BJ (cell line): ENCODE measurements at regions not wholly inside any gene's neighbourhood (a gene's known extent, or its start where the extent isn't known, plus 50 kb on each side); places are given as distances from the start of the nearest gene placed in this dataset.
"Not testable (repeated sequence)": the region's sequence is repeated elsewhere in the genome, so short reads cannot be mapped to it uniquely, and the experiment has no call there.

ENCODE experiments used
- CTCF ChIA-PET: fragments of 350-600 bp; formaldehyde crosslinking; extraction: SDS; loops from one replicate; lab custom pipeline; 2021; ENCODE audit warnings: antibody characterized with exemption, inconsistent platforms; lab: Yijun Ruan, JAX
- POLR2A ChIA-PET: fragments of 300-600 bp; sonication (Branson Sonifier 250); formaldehyde crosslinking; extraction: SDS; loops from one replicate; lab custom pipeline; 2021; ENCODE audit warnings: antibody characterized with exemption; lab: Charles Lee
- DNase-seq: peaks from one replicate; pipeline ENCODE4 v3.0.0-alpha.2; 2011; ENCODE audit warnings: low read depth
- H3K27me3 ChIP-seq: 2 replicates; pipeline ENCODE4 v1.6.0; 2011; ENCODE audit warnings: low read length; ENCODE audit not compliant: control insufficient read depth, insufficient read depth
- H3K36me3 ChIP-seq: 2 replicates; pipeline ENCODE4 v1.5.1; 2011; ENCODE audit warnings: low read length; ENCODE audit not compliant: control insufficient read depth, insufficient read depth
- H3K4me3 ChIP-seq: 2 replicates; pipeline ENCODE4 v1.5.1; 2011; ENCODE audit warnings: low read depth, mild to moderate bottlenecking, control low read depth, low read length
- TF ChIP-seq, protein P1 (sequence below): IDR thresholded peaks from 2 replicates; pipeline ENCODE4 v1.5.1; 2011; ENCODE audit warnings: low read depth, mild to moderate bottlenecking, control low read depth, inconsistent platforms, low read length, moderate library complexity; ENCODE audit not compliant: insufficient read depth

DNA sequence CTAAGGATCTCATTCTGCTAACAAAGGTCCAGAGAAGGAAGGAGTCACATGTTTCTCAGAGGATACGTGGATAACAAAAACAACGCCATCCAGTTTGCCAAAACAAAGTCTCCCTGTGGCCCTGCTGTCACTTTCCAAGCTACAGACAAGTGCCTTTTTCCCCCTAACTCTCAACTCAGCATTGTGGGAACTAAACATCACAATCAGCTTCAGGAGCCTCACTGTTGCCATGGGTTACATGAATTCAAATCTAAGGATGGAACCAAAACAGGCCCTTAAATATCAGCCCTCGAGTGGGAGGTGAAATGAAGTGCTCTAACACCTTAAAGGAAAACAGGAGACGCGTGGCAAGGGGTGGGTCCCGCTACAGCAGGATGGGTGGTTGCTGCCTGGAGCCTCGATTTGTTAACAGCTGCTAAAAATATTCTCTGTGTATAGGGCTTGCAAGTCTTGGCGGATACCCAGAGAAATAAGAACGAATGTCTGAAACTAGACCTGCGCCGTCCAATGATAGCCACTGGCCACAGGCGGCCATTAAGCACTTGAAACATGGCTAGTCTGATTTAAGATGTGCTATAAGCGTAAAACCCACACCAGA is 66.4 kb upstream of the SOD1 start:
- Histone ChIP-seq H3K4me3 (no peak overlapping the region), H3K27me3 (no peaks in the 10 kb centered on the region), H3K36me3 (no peaks in the 10 kb centered on the region)
- DNase-seq, result no peak
- TF ChIP-seq, protein P1, sequence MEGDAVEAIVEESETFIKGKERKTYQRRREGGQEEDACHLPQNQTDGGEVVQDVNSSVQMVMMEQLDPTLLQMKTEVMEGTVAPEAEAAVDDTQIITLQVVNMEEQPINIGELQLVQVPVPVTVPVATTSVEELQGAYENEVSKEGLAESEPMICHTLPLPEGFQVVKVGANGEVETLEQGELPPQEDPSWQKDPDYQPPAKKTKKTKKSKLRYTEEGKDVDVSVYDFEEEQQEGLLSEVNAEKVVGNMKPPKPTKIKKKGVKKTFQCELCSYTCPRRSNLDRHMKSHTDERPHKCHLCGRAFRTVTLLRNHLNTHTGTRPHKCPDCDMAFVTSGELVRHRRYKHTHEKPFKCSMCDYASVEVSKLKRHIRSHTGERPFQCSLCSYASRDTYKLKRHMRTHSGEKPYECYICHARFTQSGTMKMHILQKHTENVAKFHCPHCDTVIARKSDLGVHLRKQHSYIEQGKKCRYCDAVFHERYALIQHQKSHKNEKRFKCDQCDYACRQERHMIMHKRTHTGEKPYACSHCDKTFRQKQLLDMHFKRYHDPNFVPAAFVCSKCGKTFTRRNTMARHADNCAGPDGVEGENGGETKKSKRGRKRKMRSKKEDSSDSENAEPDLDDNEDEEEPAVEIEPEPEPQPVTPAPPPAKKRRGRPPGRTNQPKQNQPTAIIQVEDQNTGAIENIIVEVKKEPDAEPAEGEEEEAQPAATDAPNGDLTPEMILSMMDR, result no peak
- CTCF ChIA-PET, result no interaction called here
- POLR2A ChIA-PET, result no interaction called here

DNA sequence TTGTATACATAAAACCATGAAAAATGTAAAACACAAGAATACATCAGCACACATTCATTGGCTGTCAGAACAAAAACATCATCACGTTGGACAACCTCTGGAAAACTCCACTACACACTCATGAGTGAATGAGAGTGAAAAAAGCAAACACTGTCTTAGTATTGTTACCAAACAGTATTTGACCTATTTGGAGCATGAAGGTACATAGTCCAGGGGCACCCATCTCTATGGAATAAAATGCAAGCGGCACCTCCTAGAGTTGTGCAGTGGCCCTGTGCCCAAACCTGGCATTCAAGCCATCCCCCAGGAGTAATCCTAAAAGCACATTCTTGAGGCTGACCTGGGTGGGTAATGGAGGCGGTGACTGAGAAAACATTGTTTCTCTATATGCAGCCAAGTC is 67.0 kb upstream of the SOD1 start:
- TF ChIP-seq, protein P1, result no peak
- H3K27me3 ChIP-seq, result no peaks in the 10 kb centered on the region
- no peaks in the 10 kb centered on the region for H3K36me3 ChIP-seq
- ChIA-PET CTCF (interaction anchor here (0.6 to 2.2 kb wide), 2 partner anchors 11 to 400 kb away, joined by 4 to 10 read pairs; no protein-coding TSS in a partner anchor), POLR2A (no interaction called here)
- no peak overlapping the region for H3K4me3 ChIP-seq
- DNase-seq, result no peak

DNA sequence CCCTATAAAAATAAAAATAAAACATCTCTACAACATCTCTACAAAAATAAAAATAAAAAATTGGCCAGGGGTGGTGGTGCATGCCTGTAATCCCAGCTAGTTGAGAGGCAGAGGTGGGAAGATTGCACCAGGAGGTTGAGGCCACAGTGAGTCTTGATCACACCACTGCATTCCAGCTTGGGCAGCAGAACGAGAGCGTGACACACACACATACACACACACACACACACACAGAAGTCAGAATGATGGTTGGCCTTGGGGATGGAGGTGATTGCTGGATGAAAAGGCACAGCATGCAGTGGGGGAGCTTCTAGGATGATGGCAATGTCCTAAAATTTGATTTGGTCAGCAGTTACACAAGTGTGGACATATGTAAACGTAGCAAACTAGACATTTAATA is 69.7 kb upstream of the SOD1 start:
- ChIA-PET POLR2A (no interaction called here), CTCF (no interaction called here)
- H3K4me3 ChIP-seq, result no peak overlapping the region
- no peak for DNase-seq
- TF ChIP-seq, protein P1, result no peak
- H3K36me3 ChIP-seq, result no peaks in the 10 kb centered on the region
- H3K27me3 ChIP-seq, result no peaks in the 10 kb centered on the region

DNA sequence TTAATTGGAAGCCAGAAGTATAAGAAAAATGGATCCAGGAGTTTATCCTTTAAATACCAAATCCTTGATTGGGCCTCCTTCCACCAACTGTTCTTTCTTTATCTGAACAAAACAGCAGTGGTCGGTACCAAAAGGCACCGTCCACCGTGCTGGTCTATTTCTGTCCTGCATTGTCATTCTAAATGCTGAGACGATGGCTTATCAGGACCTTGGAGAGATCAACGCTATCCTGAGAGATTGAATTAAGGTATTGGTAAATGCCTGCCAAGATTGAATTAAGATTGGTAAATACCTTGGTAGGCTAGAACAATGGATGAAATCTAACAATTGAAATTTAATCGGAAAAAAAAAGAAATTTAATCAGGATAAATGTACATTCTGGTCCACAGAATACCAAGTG is 73.4 kb upstream of the SOD1 start:
- CTCF ChIA-PET, result interaction anchor here (2.0 kb wide), 1 partner anchor 18 kb away, joined by 8 read pairs; no protein-coding TSS in a partner anchor
- Histone ChIP-seq H3K36me3 (no peaks in the 10 kb centered on the region), H3K27me3 (no peaks in the 10 kb centered on the region), H3K4me3 (no peak overlapping the region)
- TF ChIP-seq, protein P1, result no peak
- POLR2A ChIA-PET, result no interaction called here
- DNase-seq, result no peak

DNA sequence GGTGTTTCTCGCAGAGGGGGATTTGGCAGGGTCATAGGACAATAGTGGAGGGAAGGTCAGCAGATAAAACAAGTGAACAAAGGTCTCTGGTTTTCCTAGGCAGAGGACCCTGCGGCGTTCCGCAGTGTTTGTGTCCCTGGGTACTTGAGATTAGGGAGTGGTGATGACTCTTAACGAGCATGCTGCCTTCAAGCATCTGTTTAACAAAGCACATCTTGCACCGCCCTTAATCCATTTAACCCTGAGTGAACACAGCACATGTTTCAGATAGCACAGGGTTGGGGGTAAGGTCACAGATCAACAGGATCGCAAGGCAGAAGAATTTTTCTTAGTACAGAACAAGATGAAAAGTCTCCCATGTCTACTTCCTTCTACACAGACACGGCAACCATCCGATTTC is 75.6 kb upstream of the SOD1 start:
- CTCF ChIA-PET, result interaction anchor here (5.8 kb wide), 1 partner anchor 387 kb away, joined by 71 read pairs; no protein-coding TSS in a partner anchor
- H3K4me3 ChIP-seq, H3K27me3 ChIP-seq, DNase-seq, H3K36me3 ChIP-seq, POLR2A ChIA-PET: not testable (repeated sequence)

DNA sequence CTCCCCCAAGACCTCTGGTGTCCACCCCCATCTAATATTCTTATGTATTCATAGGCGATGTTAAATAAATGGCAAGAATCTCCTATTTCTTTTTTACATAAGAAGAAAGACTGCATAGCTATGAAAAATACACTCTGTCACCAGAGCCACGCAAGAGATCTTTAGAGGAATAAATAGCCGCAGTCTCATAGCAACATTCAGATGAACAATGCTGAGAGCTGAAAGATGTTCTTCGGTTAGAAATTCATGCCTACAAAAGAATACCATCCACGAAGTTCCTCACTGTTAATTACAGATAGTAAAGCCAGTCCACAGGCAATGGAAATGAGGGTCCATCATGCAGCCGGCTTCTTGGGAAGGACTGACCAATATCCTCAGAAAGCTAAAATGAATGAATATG is 76.0 kb upstream of the SOD1 start:
- Histone ChIP-seq H3K27me3 (no peaks in the 10 kb centered on the region), H3K36me3 (no peaks in the 10 kb centered on the region), H3K4me3 (no peak overlapping the region)
- TF ChIP-seq, protein P1, result no peak
- no peak for DNase-seq
- POLR2A ChIA-PET, result no interaction called here
- CTCF ChIA-PET, result interaction anchor here (0.9 to 5.8 kb wide), 2 partner anchors 353 to 386 kb away, joined by 4 to 71 read pairs; no protein-coding TSS in a partner anchor
